Adrenal gland (tissue), 9 donors: ENCODE measurements at regions not wholly inside any gene's neighbourhood (a gene's known extent, or its start where the extent isn't known, plus 50 kb on each side); places are given as distances from the start of the nearest gene placed in this dataset.

Experiments used
- DNase-seq, 7 donors: peaks; one replicate each; pipeline ENCODE4 v3.0.0-alpha.2; 2019 to 2020
- H3K27ac ChIP-seq, 5 donors: fragments of 200-600 bp; sonication (generic) in 4 of 5; 1 replicate in 3 of 5; 2 replicates in 2 of 5; pipeline versions ENCODE4 v1.5.1 to v1.8.0; 2016 to 2020; ENCODE audit warnings: mild to moderate bottlenecking in 1 of 5
- H3K27me3 ChIP-seq: fragments of 200-600 bp; 2 replicates; pipeline ENCODE4 v1.8.0; 2021
- H3K36me3 ChIP-seq, 2 donors: fragments of 200-600 bp; replicated peaks in 1 of 2; 1 replicate in 1 of 2; 2 replicates in 1 of 2; pipeline versions ENCODE4 v1.5.1 to v1.8.0; 2018 to 2022
- H3K4me1 ChIP-seq, 2 donors: fragments of 200-600 bp; replicated peaks in 1 of 2; 1 replicate in 1 of 2; 2 replicates in 1 of 2; pipeline versions ENCODE4 v1.5.1 to v1.8.0; 2018 to 2021
- H3K4me3 ChIP-seq, 4 donors: fragments of 200-600 bp; sonication (generic) in 3 of 4; one replicate each; pipeline ENCODE4 v1.5.1; 2016 to 2018
- H3K9me3 ChIP-seq, 3 donors: fragments of 200-600 bp; sonication (generic) in 1 of 3; replicated peaks in 1 of 3; 1 replicate in 2 of 3; 2 replicates in 1 of 3; pipeline versions ENCODE4 v1.5.1 to v1.8.0; 2016 to 2021
- POLR2A ChIP-seq, 2 donors: fragments of 450-650 bp; IDR thresholded peaks; one replicate each; pipeline ENCODE4 v1.6.1; 2017; ENCODE audit warnings: antibody characterized with exemption in 2 of 2, mild to moderate bottlenecking in 2 of 2, moderate library complexity in 1 of 2
- WGBS, 4 donors: extraction: QIAGEN DNeasy Blood & Tissue Kit in 2 of 4; methylation state at CpG; one replicate each; pipeline versions ENCODE4 v1.1.5 to v1.1.7; 2013 to 2017; 5-methylcytosine and 5-hydroxymethylcytosine counted together
- intact Hi-C, 2 donors: fragments of 100-400 bp; cut with DNase I; formaldehyde crosslinking; loops; one replicate each; pipeline versions ENCODE4 v1.14.1 to v1.15.0; 2022 to 2023
- TF ChIP-seq, protein P1 (sequence below), 6 experiments: fragments of 450-650 bp in 4 of 6; fragments of 200-600 bp in 2 of 6; sonication (generic) in 1 of 6; IDR thresholded peaks; 1 replicate in 5 of 6; 2 replicates in 1 of 6; pipeline versions ENCODE4 v1.5.1 to v1.8.0; 2016 to 2021; ENCODE audit warnings: antibody characterized with exemption in 6 of 6, mild to moderate bottlenecking in 2 of 6, moderate library complexity in 1 of 6
- donor health status: healthy with polysubstance abuse.
- donor health status: Bipolar disorder and iron deficiency.
- donor health status: DM: yes; HTN: yes; CAD: no.
- donor health status: DM: no; HTN: no; CAD: no.
- donor health status: DM: no; HTN: no; CAD: no.

DNA sequence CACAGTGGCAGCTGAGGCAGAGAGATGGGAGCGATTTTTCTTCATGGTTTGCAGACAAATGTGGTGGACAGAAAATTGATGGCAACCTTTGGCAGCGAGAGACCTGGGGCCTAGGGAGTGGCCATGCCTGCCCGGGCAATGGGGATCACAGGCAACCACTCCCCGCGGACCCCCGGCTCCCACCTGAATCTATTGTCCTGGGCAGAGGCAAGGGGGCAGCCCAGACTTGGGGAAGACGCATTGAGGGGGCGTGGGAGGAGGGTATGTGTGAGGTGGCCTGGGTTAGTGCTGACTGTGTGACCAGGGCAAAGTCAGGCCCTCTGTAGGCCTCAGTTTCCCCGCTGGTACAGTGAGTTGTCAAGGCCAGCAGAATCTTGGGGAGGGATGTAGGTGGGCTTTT, 53.6 kb upstream of the BLCAP start:
- Histone ChIP-seq H3K4me1 (no peaks in the 10 kb centered on the region), H3K27me3 (peaks cover 11% of the 10 kb centered on the region), H3K4me3 (no peak overlapping the region), H3K36me3 (no peaks in the 10 kb centered on the region), H3K9me3 (no peaks in the 10 kb centered on the region), H3K27ac (no peak overlapping the region)
- intact Hi-C loops = no loop called here
- WGBS, 4 donors = 66 to 74% (median 72%) methylated on average over 8 to 9 of the region's 9 CpGs
- no peak for DNase-seq
- TF ChIP-seq POLR2A (IDR thresholded peaks at IDR 0.05) = no peak
- TF ChIP-seq, protein P1, sequence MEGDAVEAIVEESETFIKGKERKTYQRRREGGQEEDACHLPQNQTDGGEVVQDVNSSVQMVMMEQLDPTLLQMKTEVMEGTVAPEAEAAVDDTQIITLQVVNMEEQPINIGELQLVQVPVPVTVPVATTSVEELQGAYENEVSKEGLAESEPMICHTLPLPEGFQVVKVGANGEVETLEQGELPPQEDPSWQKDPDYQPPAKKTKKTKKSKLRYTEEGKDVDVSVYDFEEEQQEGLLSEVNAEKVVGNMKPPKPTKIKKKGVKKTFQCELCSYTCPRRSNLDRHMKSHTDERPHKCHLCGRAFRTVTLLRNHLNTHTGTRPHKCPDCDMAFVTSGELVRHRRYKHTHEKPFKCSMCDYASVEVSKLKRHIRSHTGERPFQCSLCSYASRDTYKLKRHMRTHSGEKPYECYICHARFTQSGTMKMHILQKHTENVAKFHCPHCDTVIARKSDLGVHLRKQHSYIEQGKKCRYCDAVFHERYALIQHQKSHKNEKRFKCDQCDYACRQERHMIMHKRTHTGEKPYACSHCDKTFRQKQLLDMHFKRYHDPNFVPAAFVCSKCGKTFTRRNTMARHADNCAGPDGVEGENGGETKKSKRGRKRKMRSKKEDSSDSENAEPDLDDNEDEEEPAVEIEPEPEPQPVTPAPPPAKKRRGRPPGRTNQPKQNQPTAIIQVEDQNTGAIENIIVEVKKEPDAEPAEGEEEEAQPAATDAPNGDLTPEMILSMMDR (IDR thresholded peaks at IDR 0.05) = no peak

DNA sequence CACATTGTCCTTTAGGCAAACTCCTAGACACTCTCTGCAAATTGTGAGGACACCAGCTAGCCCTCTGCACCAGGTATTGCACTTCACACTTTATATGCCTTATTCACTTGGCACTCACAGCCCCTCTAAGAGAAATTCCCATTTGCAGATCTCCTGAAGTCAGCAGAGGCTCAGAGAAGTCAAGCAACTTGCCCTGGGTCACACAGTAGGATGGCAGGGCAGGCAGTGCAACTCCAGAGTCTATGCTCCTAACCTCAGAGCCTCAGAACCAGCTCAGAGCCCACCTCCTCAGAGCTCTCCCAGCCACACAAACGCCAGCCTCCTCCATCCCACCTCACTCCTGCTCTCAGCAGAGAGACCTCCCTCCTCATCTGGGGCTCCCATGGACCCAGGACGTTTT, 52.4 kb upstream of the BLCAP start:
- intact Hi-C loops = no loop called here
- no peak overlapping the region for H3K27ac ChIP-seq
- no peaks in the 10 kb centered on the region for H3K36me3 ChIP-seq
- DNase-seq = no peak
- no peak overlapping the region for H3K4me3 ChIP-seq
- H3K27me3 ChIP-seq = peaks cover 11% of the 10 kb centered on the region
- no peak for TF ChIP-seq POLR2A (IDR thresholded peaks at IDR 0.05)
- TF ChIP-seq, protein P1 (IDR thresholded peaks at IDR 0.05) = no peak
- H3K9me3 ChIP-seq = no peaks in the 10 kb centered on the region
- H3K4me1 ChIP-seq = no peaks in the 10 kb centered on the region
- WGBS, 4 donors = 13 to 15% (median 13%) methylated on average over 2 of the region's 2 CpGs

DNA sequence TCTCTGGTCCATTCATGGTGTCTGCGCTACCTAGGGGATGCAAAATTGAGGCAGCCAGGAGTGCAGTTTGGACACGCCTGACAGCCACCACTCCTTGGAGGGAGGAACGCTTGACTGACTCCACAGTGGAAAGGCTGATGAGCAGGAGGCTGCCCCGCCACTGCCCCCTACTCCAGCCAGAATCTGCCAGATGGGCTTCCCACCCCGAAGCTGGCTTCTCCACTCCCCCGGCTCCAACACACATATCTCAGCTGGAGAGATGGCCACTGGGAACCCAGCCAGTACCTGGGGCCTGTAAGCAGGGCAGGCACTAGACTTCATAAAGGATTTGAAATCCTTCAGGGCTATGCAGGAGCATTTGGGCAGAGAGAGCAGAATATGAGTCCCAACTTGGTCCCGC, 51.4 kb upstream of the BLCAP start:
- no peaks in the 10 kb centered on the region for H3K36me3 ChIP-seq
- H3K9me3 ChIP-seq = no peaks in the 10 kb centered on the region
- intact Hi-C loops = no loop called here
- peaks cover 11% of the 10 kb centered on the region for H3K27me3 ChIP-seq
- WGBS, 4 donors = 71 to 90% (median 77%) methylated on average over 3 to 7 of the region's 7 CpGs
- H3K27ac ChIP-seq = no peak overlapping the region
- DNase-seq = no peak
- H3K4me1 ChIP-seq = no peaks in the 10 kb centered on the region
- H3K4me3 ChIP-seq = no peak overlapping the region
- TF ChIP-seq, protein P1 (IDR thresholded peaks at IDR 0.05) = no peak
- TF ChIP-seq POLR2A (IDR thresholded peaks at IDR 0.05) = no peak

DNA sequence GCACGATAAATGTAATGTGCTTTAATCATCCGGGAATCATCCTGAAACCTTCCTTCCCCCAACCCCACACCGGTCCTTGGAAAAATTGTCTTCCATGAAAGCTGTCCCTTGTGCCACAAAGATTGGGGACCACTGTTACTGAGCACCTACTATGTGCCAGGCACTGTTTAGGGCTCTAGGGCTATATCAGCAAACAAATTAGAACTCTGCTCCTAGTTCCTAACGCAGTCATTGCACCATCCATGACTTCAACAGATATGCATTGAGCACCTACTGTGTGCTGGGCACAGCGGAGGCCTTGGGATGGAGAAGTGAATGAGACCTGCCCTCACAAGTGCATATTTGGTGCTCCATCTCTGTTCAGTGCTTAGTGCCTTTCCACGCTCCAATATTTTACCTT, 50.3 kb upstream of the BLCAP start:
- Histone ChIP-seq H3K4me3 (no peak overlapping the region), H3K27ac (no peak overlapping the region), H3K27me3 (peaks cover 11% of the 10 kb centered on the region), H3K36me3 (no peaks in the 10 kb centered on the region), H3K9me3 (no peaks in the 10 kb centered on the region), H3K4me1 (no peaks in the 10 kb centered on the region)
- no peak for TF ChIP-seq POLR2A (IDR thresholded peaks at IDR 0.05)
- TF ChIP-seq, protein P1 (IDR thresholded peaks at IDR 0.05) = no peak
- intact Hi-C loops = no loop called here
- DNase-seq = no peak
- 70 to 89% (median 83%) methylated on average over 6 of the region's 6 CpGs for WGBS, 4 donors
